ENCODE measurements at regions not wholly inside any gene's neighbourhood (a gene's known extent, or its start where the extent isn't known, plus 50 kb on each side); places are given as distances from the start of the nearest gene placed in this dataset.
"Not testable (repeated sequence)": the region's sequence is repeated elsewhere in the genome, so short reads cannot be mapped to it uniquely, and the experiment has no call there.

DNA sequence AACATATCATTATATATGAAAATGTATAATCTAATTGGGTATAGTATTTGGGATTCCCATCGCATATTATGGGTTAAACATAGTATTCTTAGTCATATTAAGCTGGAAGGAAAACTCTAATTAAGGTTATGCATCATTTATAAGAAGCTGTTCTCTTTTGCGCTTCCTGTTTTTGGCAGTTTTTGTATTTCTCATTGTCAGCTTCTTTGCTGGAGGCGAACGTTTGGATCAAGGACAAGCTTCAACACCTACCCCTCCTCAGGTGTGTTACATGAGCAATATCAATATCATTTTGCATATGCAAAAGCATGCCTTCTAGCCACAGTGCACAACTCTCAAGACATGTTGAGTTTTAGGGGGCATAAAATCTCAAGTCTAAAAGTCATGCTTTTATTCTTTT is 439.8 kb downstream of the TDRD3 start:
- no peak overlapping the region for H3K27ac ChIP-seq (ENCODE audit: low read depth, low read length)
- H3K9ac ChIP-seq (ENCODE audit: low read length), result no peak overlapping the region

DNA sequence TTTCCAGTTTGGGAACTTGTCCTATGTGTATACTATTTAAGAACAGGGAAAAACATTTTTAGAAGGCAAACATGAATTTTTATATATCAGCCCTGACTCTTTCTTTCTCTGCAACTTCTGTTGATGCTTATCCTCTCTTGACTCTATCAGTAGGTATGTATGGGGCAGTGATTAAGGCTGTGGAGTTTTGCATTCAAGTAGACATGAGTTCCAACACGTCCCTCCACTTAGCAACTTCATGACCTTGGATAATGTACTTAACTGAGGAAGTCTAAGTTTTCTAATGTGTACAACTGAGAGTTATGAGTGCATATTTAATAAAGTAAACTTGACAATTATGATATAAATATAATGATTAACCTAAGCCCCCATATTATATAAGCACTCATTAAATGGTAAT is 414.6 kb downstream of the TDRD3 start:
- Histone ChIP-seq H3K4me3 (ENCODE audit: low read depth in 1 of 2, low read length in 2 of 2) (no peak overlapping the region), H3K4me1 (ENCODE audit: insufficient read depth, low read length) (no peaks in the 10 kb centered on the region), H3K27ac (ENCODE audit: low read depth, low read length) (no peak overlapping the region), H3K9ac (ENCODE audit: low read length) (no peak overlapping the region), H3K36me3 (ENCODE audit: insufficient read depth, low read length) (no peaks in the 10 kb centered on the region), H3K27me3 (ENCODE audit: control insufficient read depth in 1 of 2, insufficient read depth in 2 of 2, low read length in 2 of 2) (no peaks in the 10 kb centered on the region), H3K9me3 (ENCODE audit: low read length) (no peaks in the 10 kb centered on the region)

More for the DNA sequence above, 439.8 kb downstream of the TDRD3 start:
- Histone ChIP-seq H3K4me3 (ENCODE audit: low read depth in 1 of 2, low read length in 2 of 2) (no peak overlapping the region), H3K4me1 (ENCODE audit: insufficient read depth, low read length) (peaks cover 3% of the 10 kb centered on the region), H3K36me3 (ENCODE audit: insufficient read depth, low read length) (no peaks in the 10 kb centered on the region), H3K27me3 (ENCODE audit: control insufficient read depth in 1 of 2, insufficient read depth in 2 of 2, low read length in 2 of 2) (no peaks in the 10 kb centered on the region), H3K9me3 (ENCODE audit: low read length) (no peaks in the 10 kb centered on the region)

DNA sequence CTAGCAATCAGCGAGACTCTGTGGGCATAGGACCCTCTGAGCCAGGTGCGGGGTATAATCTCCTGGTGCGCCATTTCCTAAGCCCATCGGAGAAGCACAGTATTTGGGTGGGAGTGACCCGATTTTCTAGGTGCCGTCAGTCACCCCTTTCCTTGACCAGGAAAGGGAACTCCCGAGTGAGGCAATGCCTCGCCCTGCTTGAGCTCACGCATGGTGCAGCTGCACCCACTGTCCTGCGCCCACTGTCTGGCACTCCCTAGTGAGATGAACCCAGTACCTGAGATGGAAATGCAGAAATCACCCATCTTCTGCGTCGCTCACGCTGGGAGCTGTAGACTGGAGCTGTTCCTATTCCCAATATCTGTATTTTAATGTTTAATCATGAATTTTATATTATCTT is 408.6 kb downstream of the TDRD3 start:
- H3K4me3 ChIP-seq (ENCODE audit: low read depth in 1 of 2, low read length in 2 of 2); H3K27ac ChIP-seq (ENCODE audit: low read depth, low read length); H3K4me1 ChIP-seq (ENCODE audit: insufficient read depth, low read length); H3K9ac ChIP-seq (ENCODE audit: low read length); H3K36me3 ChIP-seq (ENCODE audit: insufficient read depth, low read length); H3K9me3 ChIP-seq (ENCODE audit: low read length); H3K27me3 ChIP-seq (ENCODE audit: control insufficient read depth in 1 of 2, insufficient read depth in 2 of 2, low read length in 2 of 2): not testable (repeated sequence)

DNA sequence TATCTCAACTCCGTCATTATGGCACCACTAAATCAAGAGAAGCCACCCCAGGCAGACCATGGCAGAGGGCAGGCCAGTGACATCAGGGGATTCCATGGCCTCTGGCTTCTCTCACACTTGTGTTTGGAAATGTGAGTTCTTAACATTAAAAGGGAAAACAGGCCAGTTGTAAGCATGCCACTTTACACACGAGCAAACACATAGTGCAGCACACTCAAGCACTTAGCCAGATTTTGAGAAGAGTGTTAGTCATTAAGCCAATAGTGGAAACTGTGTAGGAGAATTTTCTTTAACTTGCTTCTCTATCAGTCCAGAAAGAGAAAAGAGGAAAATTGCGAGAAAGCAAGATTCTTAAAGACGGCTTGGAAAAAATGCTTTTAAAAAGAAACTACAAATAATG is 401.5 kb downstream of the TDRD3 start:
- Histone ChIP-seq H3K36me3 (ENCODE audit: insufficient read depth, low read length) (no peaks in the 10 kb centered on the region), H3K4me3 (ENCODE audit: low read depth in 1 of 2, low read length in 2 of 2) (no peak overlapping the region), H3K9ac (ENCODE audit: low read length) (no peak overlapping the region), H3K27ac (ENCODE audit: low read depth, low read length) (no peak overlapping the region), H3K9me3 (ENCODE audit: low read length) (no peaks in the 10 kb centered on the region), H3K4me1 (ENCODE audit: insufficient read depth, low read length) (no peaks in the 10 kb centered on the region), H3K27me3 (ENCODE audit: control insufficient read depth in 1 of 2, insufficient read depth in 2 of 2, low read length in 2 of 2) (no peaks in the 10 kb centered on the region)

DNA sequence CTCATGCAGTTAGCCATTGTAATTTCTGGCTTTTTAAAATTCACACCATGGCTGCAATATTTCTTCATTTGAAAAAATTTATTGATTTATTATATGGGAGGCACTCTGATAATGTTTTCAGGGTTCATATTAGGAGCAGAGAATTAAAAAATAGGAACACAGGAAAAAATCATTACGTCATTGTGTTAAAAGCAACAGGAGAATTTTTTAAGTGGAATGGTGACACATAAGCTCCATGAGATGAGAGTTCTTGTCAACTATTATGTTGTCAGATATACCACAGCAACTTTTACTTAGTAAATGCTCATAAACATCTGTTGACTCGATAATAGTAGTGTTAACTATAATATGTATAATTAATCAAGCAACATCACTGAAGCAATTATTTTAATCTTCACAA is 400.1 kb downstream of the TDRD3 start:
- Histone ChIP-seq H3K27me3 (ENCODE audit: control insufficient read depth in 1 of 2, insufficient read depth in 2 of 2, low read length in 2 of 2) (no peaks in the 10 kb centered on the region), H3K4me1 (ENCODE audit: insufficient read depth, low read length) (no peaks in the 10 kb centered on the region), H3K27ac (ENCODE audit: low read depth, low read length) (no peak overlapping the region), H3K36me3 (ENCODE audit: insufficient read depth, low read length) (no peaks in the 10 kb centered on the region), H3K9me3 (ENCODE audit: low read length) (no peaks in the 10 kb centered on the region), H3K4me3 (ENCODE audit: low read depth in 1 of 2, low read length in 2 of 2) (no peak overlapping the region), H3K9ac (ENCODE audit: low read length) (no peak overlapping the region)

DNA sequence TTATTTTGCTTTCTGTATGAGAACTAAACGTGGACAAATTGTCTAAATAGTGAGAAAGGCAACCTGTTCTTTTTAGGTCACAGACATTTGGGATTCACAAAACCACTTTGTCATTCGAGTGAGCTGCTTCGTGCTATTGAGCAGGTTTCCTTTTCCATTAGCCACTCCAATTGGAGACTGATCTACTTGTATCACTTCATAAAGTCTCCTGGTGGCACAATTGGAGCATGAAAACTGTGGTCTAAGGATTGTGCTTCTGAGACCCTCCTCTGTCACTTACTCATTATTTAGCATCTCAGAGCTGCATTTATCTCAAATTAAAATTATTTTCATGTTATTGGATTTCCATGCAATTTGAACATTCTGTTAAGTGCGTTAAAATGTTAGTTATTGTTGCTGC is 397.7 kb downstream of the TDRD3 start:
- Histone ChIP-seq H3K4me1 (ENCODE audit: insufficient read depth, low read length) (peaks cover under 1% of the 10 kb centered on the region), H3K27ac (ENCODE audit: low read depth, low read length) (no peak overlapping the region), H3K4me3 (ENCODE audit: low read depth in 1 of 2, low read length in 2 of 2) (no peak overlapping the region), H3K36me3 (ENCODE audit: insufficient read depth, low read length) (no peaks in the 10 kb centered on the region), H3K9me3 (ENCODE audit: low read length) (no peaks in the 10 kb centered on the region), H3K9ac (ENCODE audit: low read length) (no peak overlapping the region), H3K27me3 (ENCODE audit: control insufficient read depth in 1 of 2, insufficient read depth in 2 of 2, low read length in 2 of 2) (no peaks in the 10 kb centered on the region)

DNA sequence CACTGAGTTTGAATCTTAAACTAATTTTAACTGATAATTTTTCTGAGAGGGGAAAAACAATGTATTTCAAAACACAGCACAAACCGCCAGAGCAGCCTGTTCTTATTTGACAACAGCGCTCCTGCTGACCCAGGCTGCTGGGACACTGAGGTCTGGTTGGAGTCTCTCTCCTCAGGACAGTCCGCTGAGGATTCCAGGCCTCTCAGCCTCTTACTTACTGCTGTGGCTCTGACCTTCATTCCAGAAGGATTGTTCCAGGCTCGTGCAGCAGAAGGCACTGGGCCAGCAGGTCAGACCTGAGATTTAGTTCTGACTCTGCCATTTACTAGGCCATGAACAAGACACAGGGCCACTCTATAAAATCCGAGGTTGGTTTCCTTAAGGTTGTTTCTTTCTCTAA is 393.6 kb downstream of the TDRD3 start:
- no peak overlapping the region for H3K9ac ChIP-seq (ENCODE audit: low read length)
- H3K4me3 ChIP-seq (ENCODE audit: low read depth in 1 of 2, low read length in 2 of 2), result no peak overlapping the region
- H3K36me3 ChIP-seq (ENCODE audit: insufficient read depth, low read length), result no peaks in the 10 kb centered on the region
- H3K27ac ChIP-seq (ENCODE audit: low read depth, low read length), result no peak overlapping the region
- no peaks in the 10 kb centered on the region for H3K27me3 ChIP-seq (ENCODE audit: control insufficient read depth in 1 of 2, insufficient read depth in 2 of 2, low read length in 2 of 2)
- no peaks in the 10 kb centered on the region for H3K9me3 ChIP-seq (ENCODE audit: low read length)
- peaks cover 18% of the 10 kb centered on the region for H3K4me1 ChIP-seq (ENCODE audit: insufficient read depth, low read length)

DNA sequence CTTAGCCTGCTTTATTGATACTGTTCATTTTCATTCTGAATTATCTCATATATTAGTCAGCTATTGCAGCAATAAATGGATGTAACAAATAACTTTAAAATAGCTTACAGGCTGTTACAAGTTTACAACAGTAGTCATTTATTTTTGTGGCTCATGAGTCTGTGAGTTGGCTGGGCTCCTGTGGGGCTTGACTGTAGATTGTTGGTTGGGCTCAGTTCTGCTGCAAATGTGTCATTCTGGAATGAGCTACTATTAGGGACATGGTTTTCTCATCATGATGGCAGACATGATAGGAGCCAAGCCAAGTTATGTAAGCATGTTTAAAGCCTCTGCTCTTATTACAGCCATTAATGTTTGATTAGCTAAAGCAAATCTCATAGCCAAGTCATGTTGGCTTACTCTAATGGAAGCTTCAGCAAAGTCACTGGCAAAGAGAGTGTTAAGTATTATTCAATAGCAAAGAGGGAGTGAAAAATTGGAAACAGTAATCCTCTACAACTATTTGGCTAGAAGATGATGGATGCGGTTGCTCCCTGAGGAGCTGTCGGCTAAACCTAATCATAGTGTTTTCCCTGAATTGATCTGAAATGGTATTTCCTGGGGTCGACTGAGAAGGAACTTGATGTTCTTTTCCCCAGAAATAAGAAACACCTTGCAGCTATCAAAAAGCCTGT is 391.3 kb downstream of the TDRD3 start:
- no peak overlapping the region for H3K9ac ChIP-seq (ENCODE audit: low read length)
- no peaks in the 10 kb centered on the region for H3K9me3 ChIP-seq (ENCODE audit: low read length)
- no peak overlapping the region for H3K4me3 ChIP-seq (ENCODE audit: low read depth in 1 of 2, low read length in 2 of 2)
- H3K27me3 ChIP-seq (ENCODE audit: control insufficient read depth in 1 of 2, insufficient read depth in 2 of 2, low read length in 2 of 2), result no peaks in the 10 kb centered on the region
- no peak overlapping the region for H3K27ac ChIP-seq (ENCODE audit: low read depth, low read length)
- H3K4me1 ChIP-seq (ENCODE audit: insufficient read depth, low read length), result peaks cover 18% of the 10 kb centered on the region
- H3K36me3 ChIP-seq (ENCODE audit: insufficient read depth, low read length), result no peaks in the 10 kb centered on the region

DNA sequence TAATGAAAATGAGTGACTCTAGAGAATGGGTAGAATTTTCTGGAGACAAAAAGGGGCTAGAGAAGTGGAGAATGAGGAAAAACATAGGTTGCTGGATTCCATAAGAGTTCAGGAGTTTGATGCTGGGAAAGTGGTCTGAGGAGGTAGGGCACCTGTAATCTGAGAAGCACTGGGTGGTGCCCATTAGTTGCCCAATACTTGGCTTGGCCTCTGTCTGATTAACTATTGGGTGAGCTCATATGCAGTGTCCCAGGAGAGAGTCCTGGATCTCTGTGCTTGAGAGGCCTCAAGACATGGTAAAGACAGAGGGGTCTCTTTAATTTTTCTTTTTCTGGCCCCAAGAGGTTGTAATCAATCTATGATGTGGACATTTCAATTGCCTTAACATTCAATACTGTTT is 390.1 kb downstream of the TDRD3 start:
- Histone ChIP-seq H3K9me3 (ENCODE audit: low read length) (no peaks in the 10 kb centered on the region), H3K4me3 (ENCODE audit: low read depth in 1 of 2, low read length in 2 of 2) (no peak overlapping the region), H3K27me3 (ENCODE audit: control insufficient read depth in 1 of 2, insufficient read depth in 2 of 2, low read length in 2 of 2) (no peaks in the 10 kb centered on the region), H3K27ac (ENCODE audit: low read depth, low read length) (no peak overlapping the region), H3K9ac (ENCODE audit: low read length) (no peak overlapping the region), H3K4me1 (ENCODE audit: insufficient read depth, low read length) (peaks cover 18% of the 10 kb centered on the region), H3K36me3 (ENCODE audit: insufficient read depth, low read length) (no peaks in the 10 kb centered on the region)

DNA sequence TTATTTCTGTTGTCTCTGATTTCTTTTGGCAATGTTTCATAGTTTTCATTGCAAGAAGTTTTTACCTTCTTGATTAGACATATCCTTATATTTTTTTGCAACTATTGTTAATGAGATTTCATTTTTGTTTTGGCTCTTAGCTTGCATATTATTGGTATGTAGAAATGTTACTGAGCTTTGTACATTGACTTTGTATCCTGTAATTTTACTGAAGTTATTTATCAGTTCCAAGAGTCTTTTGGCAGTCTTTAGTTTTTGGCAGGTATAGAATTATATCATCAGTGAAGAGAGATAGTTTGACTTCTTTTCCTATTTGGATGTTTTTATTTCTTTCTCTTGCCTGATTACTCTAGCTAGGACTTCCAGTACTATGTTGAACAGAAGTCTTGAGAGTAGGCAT is 375.7 kb downstream of the TDRD3 start:
- no peaks in the 10 kb centered on the region for H3K9me3 ChIP-seq (ENCODE audit: low read length)

DNA sequence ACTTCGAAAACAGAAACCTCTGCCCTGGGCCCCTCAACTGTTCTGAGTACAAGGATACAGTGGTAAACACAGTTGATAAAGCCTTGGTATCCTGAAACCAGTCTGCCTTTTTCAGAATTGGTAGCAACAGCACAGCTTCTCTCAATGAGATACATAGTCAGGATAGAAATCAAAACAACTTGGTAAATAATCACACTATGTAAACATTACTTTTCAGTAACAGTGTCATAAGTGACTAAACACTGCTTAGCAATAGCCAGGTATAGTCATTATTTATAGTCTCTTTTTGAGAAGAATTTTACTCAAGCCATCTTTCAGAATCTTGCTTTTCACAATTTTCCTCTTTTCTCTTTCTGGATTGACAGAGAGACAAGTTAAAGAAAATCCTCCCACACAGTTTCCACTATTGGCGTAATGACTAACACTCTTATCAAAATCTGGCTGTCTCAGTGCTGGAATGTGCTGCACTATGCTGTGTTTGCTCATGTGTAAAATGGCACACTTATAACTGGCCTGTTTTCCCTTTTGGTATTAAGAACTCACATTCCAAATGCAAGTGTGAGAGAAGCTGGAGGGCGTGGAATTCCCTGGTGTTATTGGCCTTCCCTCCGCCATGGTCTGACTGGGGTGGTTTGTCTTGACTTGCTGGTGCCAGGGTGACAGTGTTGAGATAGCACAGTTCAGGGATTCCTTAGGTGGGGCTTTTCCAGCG is 368.8 kb downstream of the TDRD3 start:
- no peak overlapping the region for H3K9ac ChIP-seq (ENCODE audit: low read length)
- no peak overlapping the region for H3K27ac ChIP-seq (ENCODE audit: low read depth, low read length)
- H3K4me3 ChIP-seq (ENCODE audit: low read depth in 1 of 2, low read length in 2 of 2), result no peak overlapping the region
- H3K36me3 ChIP-seq (ENCODE audit: insufficient read depth, low read length), result no peaks in the 10 kb centered on the region
- no peaks in the 10 kb centered on the region for H3K9me3 ChIP-seq (ENCODE audit: low read length)
- H3K27me3 ChIP-seq (ENCODE audit: control insufficient read depth in 1 of 2, insufficient read depth in 2 of 2, low read length in 2 of 2), result no peaks in the 10 kb centered on the region
- no peaks in the 10 kb centered on the region for H3K4me1 ChIP-seq (ENCODE audit: insufficient read depth, low read length)

More for the DNA sequence above, 375.7 kb downstream of the TDRD3 start:
- Histone ChIP-seq H3K4me3 (ENCODE audit: low read depth in 1 of 2, low read length in 2 of 2) (no peak overlapping the region), H3K27ac (ENCODE audit: low read depth, low read length) (no peak overlapping the region), H3K27me3 (ENCODE audit: control insufficient read depth in 1 of 2, insufficient read depth in 2 of 2, low read length in 2 of 2) (no peaks in the 10 kb centered on the region), H3K4me1 (ENCODE audit: insufficient read depth, low read length) (no peaks in the 10 kb centered on the region), H3K36me3 (ENCODE audit: insufficient read depth, low read length) (no peaks in the 10 kb centered on the region), H3K9ac (ENCODE audit: low read length) (no peak overlapping the region)

DNA sequence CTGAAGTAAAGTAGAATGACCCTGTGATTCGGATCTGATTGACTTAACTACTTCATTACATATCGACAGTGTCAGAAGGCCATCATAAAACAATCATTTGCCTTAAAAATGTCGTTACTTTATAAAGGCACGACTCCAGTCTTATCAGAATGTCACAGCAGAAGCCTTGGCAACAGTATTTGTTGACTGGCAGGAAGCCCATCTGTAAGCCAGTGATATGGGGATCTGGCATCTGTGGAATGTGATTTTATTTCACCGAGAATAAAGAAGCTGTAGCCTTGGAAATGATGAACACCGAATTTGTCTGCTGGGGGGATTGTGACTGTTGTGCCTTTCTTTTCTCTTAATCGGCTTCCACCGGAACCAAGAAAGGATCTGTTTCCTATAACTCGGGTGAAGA is 362.5 kb downstream of the TDRD3 start:
- Histone ChIP-seq H3K27ac (ENCODE audit: low read depth, low read length) (no peak overlapping the region), H3K9me3 (ENCODE audit: low read length) (no peaks in the 10 kb centered on the region), H3K27me3 (ENCODE audit: control insufficient read depth in 1 of 2, insufficient read depth in 2 of 2, low read length in 2 of 2) (no peaks in the 10 kb centered on the region), H3K9ac (ENCODE audit: low read length) (no peak overlapping the region), H3K4me3 (ENCODE audit: low read depth in 1 of 2, low read length in 2 of 2) (no peak overlapping the region), H3K4me1 (ENCODE audit: insufficient read depth, low read length) (peaks cover 9% of the 10 kb centered on the region), H3K36me3 (ENCODE audit: insufficient read depth, low read length) (no peaks in the 10 kb centered on the region)
